AG09309 (cell line): ENCODE measurements at regions not wholly inside any gene's neighbourhood (a gene's known extent, or its start where the extent isn't known, plus 50 kb on each side); places are given as distances from the start of the nearest gene placed in this dataset.

Source experiments
- DNase-seq: peaks from one replicate; pipeline ENCODE4 v3.0.0-alpha.2; 2010; ENCODE audit warnings: low read depth
- H3K4me3 ChIP-seq: 2 replicates; pipeline ENCODE4 v1.5.1; 2011; ENCODE audit warnings: mild to moderate bottlenecking, low read depth, low read length, moderate library complexity; ENCODE audit not compliant: control insufficient read depth
- CTCF ChIP-seq: IDR thresholded peaks from 2 replicates; pipeline ENCODE4 v1.5.1; 2011; ENCODE audit warnings: mild to moderate bottlenecking, low read depth, low read length, inconsistent platforms; ENCODE audit not compliant: insufficient read depth, control insufficient read depth; ENCODE audit errors: missing control alignments

- H3K4me3 ChIP-seq = no peak overlapping the region
- no peak for DNase-seq
- TF ChIP-seq CTCF = no peak
Observed at GRCh38 chr1:216997831-216998230, 274.6 kb upstream of the ESRRG start.

GRCh38 chr1:216997069-216997468 lies 273.8 kb upstream of the ESRRG start:
- no peak overlapping the region for H3K4me3 ChIP-seq
- no peak for DNase-seq
- no peak for TF ChIP-seq CTCF

- no peak overlapping the region for H3K4me3 ChIP-seq
- DNase-seq = no peak
- no peak for TF ChIP-seq CTCF
Observed at GRCh38 chr1:216984536-216984935, 261.3 kb upstream of the ESRRG start.

GRCh38 chr1:216983823-216984222 lies 260.6 kb upstream of the ESRRG start:
- no peak overlapping the region for H3K4me3 ChIP-seq
- no peak for TF ChIP-seq CTCF

GRCh38 chr1:216961516-216961915 lies 238.3 kb upstream of the ESRRG start:
- H3K4me3 ChIP-seq = no peak overlapping the region
- no peak for DNase-seq
- no peak for TF ChIP-seq CTCF

More at GRCh38 chr1:216983823-216984222, 260.6 kb upstream of the ESRRG start:
- no peak for DNase-seq

- no peak overlapping the region for H3K4me3 ChIP-seq
- no peak for TF ChIP-seq CTCF
- DNase-seq = no peak
Observed at GRCh38 chr1:216960716-216961115, 237.5 kb upstream of the ESRRG start.

GRCh38 chr1:216958569-216958968 lies 235.3 kb upstream of the ESRRG start:
- no peak overlapping the region for H3K4me3 ChIP-seq
- TF ChIP-seq CTCF = no peak
- no peak for DNase-seq
